NCI-H1417 treated with DMSO at 0.1 percent for 48 hours (cell line): ENCODE measurements at regions not wholly inside any gene's neighbourhood (a gene's known extent, or its start where the extent isn't known, plus 50 kb on each side); places are given as distances from the start of the nearest gene placed in this dataset.

Experiments used
- DNase-seq: peaks from one replicate; lab custom pipeline; 2025; lab: John Stamatoyannopoulos, UW

DNA sequence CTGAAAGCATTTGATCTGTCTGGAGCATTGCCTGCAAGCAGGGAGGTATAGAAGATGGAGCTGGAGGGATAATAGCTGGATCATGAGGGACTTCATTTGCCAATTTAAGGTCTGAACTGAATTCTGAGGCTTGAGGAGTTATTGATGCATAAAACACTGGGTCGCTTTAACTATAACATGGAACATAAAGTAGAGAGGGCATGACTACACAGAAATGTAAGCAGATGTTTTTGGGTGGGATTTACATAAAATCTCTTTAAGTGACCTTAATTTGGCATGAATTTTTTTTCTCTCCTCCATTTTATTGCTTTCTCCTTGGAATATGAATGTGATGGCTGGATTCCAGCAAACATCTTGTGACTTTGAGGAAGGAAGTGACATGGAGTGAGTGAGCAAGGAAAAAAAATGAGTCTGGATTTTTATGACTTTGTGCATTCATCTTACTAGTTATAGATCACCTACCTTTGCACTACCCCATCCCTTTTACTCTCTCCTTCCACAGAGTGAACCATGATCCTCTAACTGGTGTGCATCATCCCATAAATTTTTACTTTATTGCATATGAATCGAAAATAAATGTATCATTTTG, 356.0 kb downstream of the DUSP6 start:
- DNase-seq: no peak

- no peak for DNase-seq
Measured at GRCh38 chr12:88994971-88995370, 357.3 kb downstream of the DUSP6 start.

DNA sequence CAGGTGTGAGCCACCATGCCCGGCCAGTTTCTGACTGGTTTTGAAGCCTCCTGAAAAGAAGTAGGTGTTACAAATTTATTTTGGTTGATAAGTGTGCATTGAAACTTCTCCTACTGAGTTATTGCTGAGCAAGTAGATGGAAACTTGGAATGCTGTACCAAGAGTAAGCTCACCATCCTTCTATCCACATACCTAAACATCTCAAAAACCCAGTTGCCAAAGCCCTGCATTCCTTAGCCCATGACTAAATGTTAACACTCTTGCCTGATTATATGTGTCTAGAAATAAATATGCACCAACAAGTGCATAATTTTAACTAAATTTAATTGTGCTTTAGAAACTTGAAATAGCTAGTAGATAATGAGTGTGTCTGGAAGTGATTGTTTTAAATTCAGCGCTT, 357.8 kb downstream of the DUSP6 start:
- no peak for DNase-seq

DNA sequence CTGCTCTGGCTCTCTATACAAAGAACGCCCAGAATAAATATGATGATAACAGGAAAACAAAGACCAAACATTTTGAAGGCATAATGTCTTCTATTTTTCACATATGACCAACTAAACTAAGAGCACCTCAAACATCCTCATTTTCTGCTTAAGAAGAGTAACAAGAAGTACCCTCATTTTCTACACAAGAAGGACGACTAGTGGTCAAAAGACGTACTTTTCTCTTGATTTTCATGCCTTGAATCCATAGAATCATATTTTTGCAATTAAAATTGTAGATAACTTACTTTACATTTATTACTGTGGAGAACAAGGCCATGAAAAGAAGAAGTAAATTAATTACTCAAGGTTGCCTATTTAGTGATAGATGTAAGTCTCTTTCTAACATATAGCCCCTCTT, 358.6 kb downstream of the DUSP6 start:
- DNase-seq: no peak

DNA sequence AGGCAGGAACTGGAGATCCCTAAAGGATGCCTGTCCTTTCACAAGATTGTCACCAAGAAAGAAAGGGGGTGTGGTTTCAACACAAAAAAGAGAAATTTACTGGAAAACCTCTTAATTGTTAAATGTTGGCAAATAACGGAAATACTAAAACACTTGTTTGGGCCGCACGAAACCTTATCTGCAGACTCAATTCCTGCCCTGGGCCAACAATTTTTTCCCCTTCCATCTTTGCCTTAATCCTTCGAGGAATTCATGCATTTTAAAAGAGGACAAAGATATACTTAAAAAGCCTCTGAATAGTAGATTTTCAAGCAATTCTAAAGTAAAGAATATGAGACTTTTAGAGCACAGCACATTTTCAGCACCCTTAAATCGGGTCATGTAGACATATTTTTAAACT, 366.2 kb downstream of the DUSP6 start:
- no peak for DNase-seq

DNA sequence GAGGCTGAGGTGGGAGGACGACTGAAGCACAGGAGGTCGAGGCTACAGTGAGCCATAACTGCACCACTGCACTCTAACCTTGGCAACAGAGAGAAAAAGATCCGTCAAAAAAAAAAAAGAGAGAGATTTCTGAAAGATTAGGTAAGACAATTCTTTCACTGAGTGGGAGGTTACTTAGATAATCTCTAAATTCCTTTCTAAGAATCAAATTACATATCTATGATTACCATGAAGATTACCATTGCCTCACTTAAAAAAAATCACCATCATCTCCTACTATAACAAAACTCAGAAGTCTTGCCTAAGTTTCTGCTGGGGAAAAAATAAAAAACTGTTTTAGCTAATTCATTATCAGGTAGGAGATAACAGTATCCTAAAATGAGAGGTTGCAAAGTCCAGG, 366.7 kb downstream of the DUSP6 start:
- no peak for DNase-seq

GRCh38 chr12:88985011-88985410, 367.3 kb downstream of the DUSP6 start:
- DNase-seq: no peak

GRCh38 chr12:88982694-88983093, 369.6 kb downstream of the DUSP6 start:
- no peak for DNase-seq

DNA sequence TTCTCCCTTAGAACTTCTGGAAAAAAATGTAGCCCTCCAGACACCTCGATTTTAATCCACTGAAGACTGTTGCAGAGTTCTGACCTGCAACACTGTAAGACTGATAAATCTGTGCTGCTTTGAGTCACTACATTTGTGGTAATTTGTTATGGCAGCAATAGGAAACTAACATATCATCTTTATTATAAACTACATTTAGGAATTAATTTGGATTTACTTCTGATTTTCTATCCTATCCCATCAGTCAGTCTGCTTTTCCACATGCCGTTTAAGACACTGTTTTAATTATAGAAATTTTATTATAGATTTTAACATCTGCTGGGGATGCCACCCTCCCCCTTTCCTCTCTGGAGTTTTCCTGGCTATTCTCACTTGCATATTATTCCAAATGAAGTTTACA, 375.2 kb downstream of the DUSP6 start:
- no peak for DNase-seq

DNA sequence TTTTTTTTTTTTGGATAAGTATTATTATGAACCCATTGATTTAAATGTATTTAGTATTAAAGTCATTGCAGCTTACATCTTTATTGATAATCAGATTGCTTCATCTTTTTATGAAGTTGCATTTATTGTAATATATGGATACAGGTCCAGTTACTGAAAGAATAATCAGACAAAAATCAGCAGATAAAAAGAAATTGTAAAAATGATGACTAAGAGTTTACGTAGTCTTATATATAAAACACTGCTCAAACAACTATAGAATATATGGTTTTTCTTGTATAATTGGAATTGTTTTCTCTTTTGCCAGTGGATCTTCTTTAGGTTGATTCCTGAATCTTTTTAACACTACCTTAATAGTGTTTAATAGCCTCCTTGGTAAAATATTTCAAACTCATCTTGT, 378.3 kb downstream of the DUSP6 start:
- no peak for DNase-seq

- no peak for DNase-seq
Measured at GRCh38 chr12:88970740-88971139, 381.6 kb downstream of the DUSP6 start.

DNA sequence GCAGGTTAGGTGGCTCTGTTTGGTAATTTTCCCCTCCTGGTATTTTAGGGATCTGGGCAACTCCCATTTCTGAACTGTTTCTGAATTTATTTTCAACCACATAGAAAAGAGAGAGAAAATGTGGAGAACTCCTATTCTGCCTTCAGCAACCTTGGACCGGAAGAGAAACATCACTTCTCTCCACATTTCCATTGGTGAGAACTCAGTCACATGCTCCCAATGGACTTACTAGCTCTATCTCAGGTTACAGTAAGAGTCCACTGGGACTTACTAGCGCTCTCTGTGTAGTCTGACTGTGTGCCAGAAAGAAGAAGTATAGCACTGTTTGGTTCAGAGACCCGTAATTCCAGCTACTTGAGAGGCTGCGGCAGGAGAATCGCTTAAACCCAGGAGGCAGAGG, 383.2 kb downstream of the DUSP6 start:
- DNase-seq: no peak

DNA sequence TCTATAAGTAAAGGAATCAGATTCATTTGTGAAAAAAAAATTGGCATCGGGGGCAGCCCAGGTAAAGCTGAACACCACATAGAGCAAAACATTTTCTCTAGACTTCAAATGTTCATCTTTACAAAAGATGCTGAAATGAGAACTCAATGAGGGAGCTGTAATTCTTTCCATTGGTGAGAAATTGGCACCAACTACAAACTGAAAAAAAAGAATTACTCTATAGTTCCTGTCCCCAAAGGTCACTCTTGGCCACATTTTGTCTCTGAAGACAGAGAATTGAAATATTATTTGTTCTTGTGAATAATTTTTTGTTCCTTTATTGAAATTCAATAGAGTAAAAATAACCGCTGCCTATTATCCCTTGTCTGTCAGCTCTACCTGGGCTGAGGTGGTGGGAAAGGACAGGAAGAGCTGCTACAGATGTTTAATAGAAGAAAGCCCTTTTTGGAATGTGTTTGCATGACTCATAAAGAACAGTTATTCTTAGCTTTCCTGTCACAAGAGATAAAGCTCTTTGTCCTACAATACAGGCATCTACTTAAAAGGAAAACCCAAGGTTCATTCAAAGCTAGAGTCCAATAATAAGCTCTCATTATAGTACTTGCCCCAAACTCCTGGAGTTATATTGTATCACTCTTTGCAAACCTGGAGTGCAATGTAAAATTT, 380.1 kb upstream of the KITLG start:
- no peak for DNase-seq

DNA sequence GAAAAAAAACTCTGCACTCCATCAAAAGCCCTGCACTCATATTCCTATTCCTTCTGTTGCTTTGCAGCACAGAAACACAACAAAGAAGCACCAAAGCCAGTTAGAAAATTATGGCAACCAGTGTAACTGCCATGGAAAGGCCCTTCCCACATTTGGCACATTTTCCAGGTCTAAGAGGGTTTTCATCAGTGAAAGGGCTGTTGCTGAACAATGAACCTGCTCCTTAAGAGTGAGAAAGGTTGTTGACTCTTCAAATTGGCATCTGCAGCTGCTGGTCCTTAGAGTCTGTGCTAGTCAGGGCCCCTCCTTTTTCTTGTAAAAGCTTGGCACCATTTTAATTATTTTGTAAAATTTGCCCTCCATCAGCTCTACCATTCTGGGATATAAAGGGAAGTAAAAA, 378.7 kb upstream of the KITLG start:
- peak; percentile 82 for DNase-seq

GRCh38 chr12:88958153-88958552, 377.9 kb upstream of the KITLG start:
- DNase-seq: no peak

- no peak for DNase-seq
Measured at GRCh38 chr12:88957358-88957757, 377.1 kb upstream of the KITLG start.

- DNase-seq: no peak
Measured at GRCh38 chr12:88955531-88955930, 375.3 kb upstream of the KITLG start.

GRCh38 chr12:88953029-88953586, 372.8 kb upstream of the KITLG start:
- no peak for DNase-seq

- no peak for DNase-seq
Measured at GRCh38 chr12:88952562-88952942, 372.3 kb upstream of the KITLG start.

- DNase-seq: no peak
Measured at GRCh38 chr12:88951860-88952561, 371.7 kb upstream of the KITLG start.

DNA sequence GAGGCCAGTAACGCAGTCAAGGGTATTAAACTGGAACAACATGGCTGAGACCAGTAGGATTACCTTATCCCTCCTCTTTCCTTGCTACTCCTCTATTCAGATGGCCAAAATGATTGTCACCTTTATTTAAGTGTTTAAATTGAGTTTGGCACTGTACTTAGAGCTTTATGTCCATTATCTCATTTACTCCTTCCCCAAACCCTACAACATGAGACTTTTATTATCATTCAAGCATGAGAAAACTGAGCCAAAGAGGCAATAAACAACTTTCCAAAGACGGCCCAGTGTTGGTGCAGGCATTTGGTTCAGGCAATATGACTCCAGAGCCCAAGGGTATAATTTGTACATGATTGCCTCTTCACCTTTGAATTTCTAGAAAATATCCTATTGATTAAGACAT, 370.9 kb upstream of the KITLG start:
- DNase-seq: no peak

GRCh38 chr12:88947486-88948043, 367.3 kb upstream of the KITLG start:
- DNase-seq: no peak

DNA sequence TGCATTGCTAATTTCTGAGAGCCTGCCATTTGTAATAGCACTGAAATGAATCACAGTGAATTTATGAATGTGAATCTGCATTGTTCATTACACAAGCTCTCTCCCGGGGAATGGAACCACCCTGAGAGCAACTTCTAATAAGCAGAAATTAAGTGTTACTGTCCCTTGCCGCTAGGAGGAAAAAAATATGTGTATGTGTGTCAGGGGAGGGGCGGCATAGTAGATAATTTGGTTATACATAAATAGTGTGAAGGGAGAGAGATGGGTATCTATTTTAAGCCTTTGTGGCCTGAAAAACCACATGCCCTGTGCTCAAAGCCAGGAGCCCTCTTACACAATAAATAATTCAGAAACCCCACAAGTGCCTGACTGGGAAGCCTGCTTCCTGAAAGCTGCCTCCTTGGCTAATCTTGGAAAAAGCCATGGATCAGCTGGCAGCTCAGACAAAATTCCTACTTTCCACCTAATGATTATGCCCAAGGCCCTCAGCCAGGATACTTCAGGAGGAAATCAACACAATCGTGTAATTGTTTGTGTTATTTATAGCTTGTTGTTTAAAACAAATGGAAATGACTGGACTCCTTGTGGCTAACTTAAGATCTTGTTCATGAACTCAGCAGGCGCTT, 366.2 kb upstream of the KITLG start:
- DNase-seq: no peak
